SK-N-SH treated with all-trans-retinoic acid at 6 μM for 48 hours (cell line): ENCODE measurements at regions not wholly inside any gene's neighbourhood (a gene's known extent, or its start where the extent isn't known, plus 50 kb on each side); places are given as distances from the start of the nearest gene placed in this dataset.
"Not testable (repeated sequence)": the region's sequence is repeated elsewhere in the genome, so short reads cannot be mapped to it uniquely, and the experiment has no call there.

ENCODE experiments used
- ATAC-seq: fragments of 200-7000 bp; cut with Tn5 transposase; 3 replicates; pipeline ENCODE4 v1.9.1; 2020; ENCODE audit warnings: mild to moderate bottlenecking, moderate library complexity
- BACH2 ChIP-seq: fragments of 250-450 bp; sonication (Bioruptor Pico); IDR thresholded peaks from 2 replicates; pipeline ENCODE4 v1.9.0; 2021; ENCODE audit warnings: mild to moderate bottlenecking, borderline replicate concordance
- CSDC2 ChIP-seq: fragments of 250-450 bp; sonication (Bioruptor Pico); IDR thresholded peaks from 2 replicates; pipeline ENCODE4 v1.5.0; 2020; ENCODE audit warnings: mild to moderate bottlenecking, moderate library complexity
- ISL1 ChIP-seq: fragments of 250-450 bp; sonication (Bioruptor Pico); IDR thresholded peaks from 2 replicates; pipeline ENCODE4 v2.1.2; 2022; ENCODE audit warnings: mild to moderate bottlenecking, moderate library complexity
- OSR1 ChIP-seq: fragments of 250-450 bp; sonication (Bioruptor Pico); IDR thresholded peaks from 2 replicates; pipeline ENCODE4 v1.8.0; 2022; ENCODE audit warnings: moderate library complexity, mild to moderate bottlenecking, inconsistent platforms
- PATZ1 ChIP-seq: fragments of 250-450 bp; sonication (Bioruptor Pico); IDR thresholded peaks from 2 replicates; pipeline ENCODE4 v1.8.0; 2020; ENCODE audit warnings: mild to moderate bottlenecking, moderate library complexity, borderline replicate concordance
- POU6F1 ChIP-seq: fragments of 250-450 bp; sonication (Bioruptor Pico); IDR thresholded peaks from 2 replicates; pipeline ENCODE4 v1.8.0; 2021; ENCODE audit warnings: low read depth, mild to moderate bottlenecking, moderate library complexity, borderline replicate concordance
- PPARA ChIP-seq: fragments of 250-450 bp; sonication (Bioruptor Pico); IDR thresholded peaks from 2 replicates; pipeline ENCODE4 v1.5.0; 2020; ENCODE audit warnings: mild to moderate bottlenecking, borderline replicate concordance
- RARB ChIP-seq: fragments of 250-450 bp; sonication (Bioruptor Pico); IDR thresholded peaks from 2 replicates; pipeline ENCODE4 v1.8.0; 2021; ENCODE audit warnings: mild to moderate bottlenecking, moderate library complexity
- TCF4 ChIP-seq: fragments of 250-450 bp; sonication (Bioruptor Pico); IDR thresholded peaks from 2 replicates; pipeline ENCODE4 v1.8.0; 2021; ENCODE audit warnings: mild to moderate bottlenecking, moderate library complexity, borderline replicate concordance
- TOX ChIP-seq: fragments of 250-450 bp; sonication (Bioruptor Pico); IDR thresholded peaks from 2 replicates; pipeline ENCODE4 v1.8.0; 2021; ENCODE audit warnings: mild to moderate bottlenecking, moderate library complexity, borderline replicate concordance
- TSHZ2 ChIP-seq: fragments of 250-450 bp; sonication (Bioruptor Pico); IDR thresholded peaks from 2 replicates; pipeline ENCODE4 v1.5.0; 2020; ENCODE audit warnings: mild to moderate bottlenecking, moderate library complexity
- ZFP3 ChIP-seq: fragments of 250-450 bp; sonication (Bioruptor Pico); IDR thresholded peaks from 2 replicates; pipeline ENCODE4 v1.5.0; 2020; ENCODE audit warnings: mild to moderate bottlenecking, moderate library complexity
- ZFP30 ChIP-seq: fragments of 450-650 bp; formaldehyde crosslinking; IDR thresholded peaks from 2 replicates; pipeline ENCODE4 v1.5.0; 2022; ENCODE audit warnings: mild to moderate bottlenecking, moderate library complexity
- ZNF565 ChIP-seq: fragments of 450-650 bp; formaldehyde crosslinking; conservative IDR thresholded peaks from 2 replicates; pipeline ENCODE4 v1.5.0; 2020; ENCODE audit warnings: low read depth, mild to moderate bottlenecking, moderate library complexity
- ZNF70 ChIP-seq: fragments of 450-650 bp; formaldehyde crosslinking; IDR thresholded peaks from 2 replicates; pipeline ENCODE4 v1.5.0; 2020; ENCODE audit warnings: mild to moderate bottlenecking, moderate library complexity
- ZNF8 ChIP-seq: fragments of 450-650 bp; formaldehyde crosslinking; IDR thresholded peaks from 2 replicates; pipeline ENCODE4 v1.5.0; 2020; ENCODE audit warnings: mild to moderate bottlenecking, moderate library complexity
- TF ChIP-seq, protein P1 (sequence below): fragments of 250-450 bp; sonication (Bioruptor Pico); IDR thresholded peaks from 2 replicates; pipeline ENCODE4 v1.5.1; 2021; ENCODE audit warnings: mild to moderate bottlenecking, moderate library complexity
- TF ChIP-seq, protein P2 (sequence below): fragments of 250-450 bp; sonication (Bioruptor Pico); IDR thresholded peaks from 2 replicates; pipeline ENCODE4 v1.5.1; 2020; ENCODE audit warnings: low read depth, mild to moderate bottlenecking, moderate library complexity

DNA sequence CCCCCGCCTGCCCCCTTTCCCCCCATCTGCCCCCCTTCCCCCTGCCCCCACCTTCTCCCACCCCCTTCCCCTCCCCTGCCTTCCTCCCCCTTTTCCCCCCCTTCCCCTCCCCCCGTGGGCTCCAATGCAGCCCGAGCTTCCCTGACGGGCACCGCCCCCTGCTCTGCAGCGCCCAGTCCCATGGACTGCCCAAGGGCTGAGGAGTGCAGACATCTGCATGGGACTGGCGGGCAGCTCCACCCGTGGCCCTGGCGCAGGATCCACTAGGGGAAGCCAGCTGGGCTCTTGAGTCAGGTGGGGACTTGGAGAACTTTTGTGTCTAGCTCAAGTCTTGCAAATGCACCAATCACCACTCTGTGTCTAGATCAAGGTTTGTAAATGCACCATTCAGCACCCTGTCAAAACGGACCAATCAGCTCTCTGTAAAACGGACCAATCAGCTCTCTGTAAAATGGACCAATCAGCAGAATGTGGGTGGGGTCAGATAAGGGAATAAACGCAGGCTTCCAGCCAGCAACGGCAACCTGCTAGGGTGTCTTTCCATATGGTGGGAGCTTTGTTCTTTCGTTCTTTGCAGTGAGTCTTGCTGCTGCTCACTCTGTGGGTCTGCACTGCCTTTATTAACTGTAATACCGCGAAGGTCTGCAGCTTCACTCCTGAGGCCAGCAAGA, 300.5 kb upstream of the PABPC4L start (continued):
- TF ChIP-seq POU6F1 (CRISPR knock-in tag) (no peak), ZNF70 (CRISPR knock-in tag) (no peak), PATZ1 (no peak), RARB (CRISPR knock-in tag) (no peak), ZNF8 (CRISPR knock-in tag) (no peak), CSDC2 (CRISPR knock-in tag) (no peak), BACH2 (no peak), PPARA (no peak), ZFP3 (CRISPR knock-in tag) (no peak), OSR1 (CRISPR knock-in tag) (no peak)

- ATAC-seq: not testable (repeated sequence)
Measured at GRCh38 chr4:134501488-134501887, 299.9 kb upstream of the PABPC4L start.

DNA sequence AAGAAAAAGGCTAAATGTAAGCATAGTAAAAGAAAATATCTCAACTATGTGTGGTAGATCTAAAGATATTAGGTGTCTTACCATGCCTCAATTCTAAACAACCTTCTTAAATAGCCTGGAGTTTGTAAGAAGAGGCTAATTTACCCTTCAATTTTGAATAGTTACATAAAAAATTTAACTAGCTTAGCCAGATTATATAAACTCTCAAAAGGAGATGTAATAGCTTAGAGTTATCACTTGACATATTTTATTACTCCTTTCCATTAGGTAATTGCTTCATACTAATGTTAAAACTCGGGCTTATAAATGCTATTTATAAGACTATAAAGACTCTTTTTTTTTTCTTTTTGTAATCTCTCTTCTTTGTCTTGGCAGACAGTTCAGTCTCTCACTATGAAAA, 297.5 kb upstream of the PABPC4L start:
- no peak for ATAC-seq
- TF ChIP-seq ZFP30 (CRISPR knock-in tag): no peak
- TF ChIP-seq POU6F1 (CRISPR knock-in tag): no peak
- TF ChIP-seq TOX (CRISPR knock-in tag): no peak
- TF ChIP-seq, protein P1, sequence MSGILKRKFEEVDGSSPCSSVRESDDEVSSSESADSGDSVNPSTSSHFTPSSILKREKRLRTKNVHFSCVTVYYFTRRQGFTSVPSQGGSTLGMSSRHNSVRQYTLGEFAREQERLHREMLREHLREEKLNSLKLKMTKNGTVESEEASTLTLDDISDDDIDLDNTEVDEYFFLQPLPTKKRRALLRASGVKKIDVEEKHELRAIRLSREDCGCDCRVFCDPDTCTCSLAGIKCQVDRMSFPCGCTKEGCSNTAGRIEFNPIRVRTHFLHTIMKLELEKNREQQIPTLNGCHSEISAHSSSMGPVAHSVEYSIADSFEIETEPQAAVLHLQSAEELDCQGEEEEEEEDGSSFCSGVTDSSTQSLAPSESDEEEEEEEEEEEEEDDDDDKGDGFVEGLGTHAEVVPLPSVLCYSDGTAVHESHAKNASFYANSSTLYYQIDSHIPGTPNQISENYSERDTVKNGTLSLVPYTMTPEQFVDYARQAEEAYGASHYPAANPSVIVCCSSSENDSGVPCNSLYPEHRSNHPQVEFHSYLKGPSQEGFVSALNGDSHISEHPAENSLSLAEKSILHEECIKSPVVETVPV (CRISPR knock-in tag): no peak
- TF ChIP-seq RARB (CRISPR knock-in tag): no peak
- no peak for TF ChIP-seq TSHZ2 (CRISPR knock-in tag)
- TF ChIP-seq, protein P2, sequence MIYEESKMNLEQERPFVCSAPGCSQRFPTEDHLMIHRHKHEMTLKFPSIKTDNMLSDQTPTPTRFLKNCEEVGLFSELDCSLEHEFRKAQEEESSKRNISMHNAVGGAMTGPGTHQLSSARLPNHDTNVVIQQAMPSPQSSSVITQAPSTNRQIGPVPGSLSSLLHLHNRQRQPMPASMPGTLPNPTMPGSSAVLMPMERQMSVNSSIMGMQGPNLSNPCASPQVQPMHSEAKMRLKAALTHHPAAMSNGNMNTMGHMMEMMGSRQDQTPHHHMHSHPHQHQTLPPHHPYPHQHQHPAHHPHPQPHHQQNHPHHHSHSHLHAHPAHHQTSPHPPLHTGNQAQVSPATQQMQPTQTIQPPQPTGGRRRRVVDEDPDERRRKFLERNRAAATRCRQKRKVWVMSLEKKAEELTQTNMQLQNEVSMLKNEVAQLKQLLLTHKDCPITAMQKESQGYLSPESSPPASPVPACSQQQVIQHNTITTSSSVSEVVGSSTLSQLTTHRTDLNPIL (CRISPR knock-in tag): no peak
- TF ChIP-seq PPARA: no peak
- no peak for TF ChIP-seq BACH2
- TF ChIP-seq ZFP3 (CRISPR knock-in tag): no peak
- no peak for TF ChIP-seq TCF4 (CRISPR knock-in tag)
- TF ChIP-seq, all 23 proteins: peak for 0

DNA sequence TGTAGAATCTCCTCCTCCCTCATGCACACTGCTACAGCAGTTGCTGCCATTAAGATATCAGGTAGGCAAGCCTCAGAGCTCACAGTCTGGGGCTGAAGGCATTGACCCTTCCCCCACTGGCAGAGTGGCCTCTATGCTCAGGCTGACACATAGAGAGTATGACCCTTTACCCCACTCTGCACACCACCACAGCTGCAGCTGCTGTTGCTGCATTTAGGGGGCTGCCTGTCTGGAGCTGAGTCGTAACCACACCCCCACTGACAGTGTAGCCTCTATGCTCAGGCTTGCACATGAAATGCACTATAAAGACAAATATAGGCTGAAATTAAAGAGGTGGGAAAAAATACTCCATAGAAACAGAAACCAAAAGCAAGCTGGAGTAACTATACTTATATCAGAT, 289.3 kb upstream of the PABPC4L start:
- no peak for ATAC-seq
- no peak for TF ChIP-seq OSR1 (CRISPR knock-in tag)
- no peak for TF ChIP-seq RARB (CRISPR knock-in tag)
- TF ChIP-seq BACH2: no peak
- no peak for TF ChIP-seq ZNF565 (CRISPR knock-in tag)
- TF ChIP-seq ISL1 (CRISPR knock-in tag): no peak
- no peak for TF ChIP-seq PATZ1

DNA sequence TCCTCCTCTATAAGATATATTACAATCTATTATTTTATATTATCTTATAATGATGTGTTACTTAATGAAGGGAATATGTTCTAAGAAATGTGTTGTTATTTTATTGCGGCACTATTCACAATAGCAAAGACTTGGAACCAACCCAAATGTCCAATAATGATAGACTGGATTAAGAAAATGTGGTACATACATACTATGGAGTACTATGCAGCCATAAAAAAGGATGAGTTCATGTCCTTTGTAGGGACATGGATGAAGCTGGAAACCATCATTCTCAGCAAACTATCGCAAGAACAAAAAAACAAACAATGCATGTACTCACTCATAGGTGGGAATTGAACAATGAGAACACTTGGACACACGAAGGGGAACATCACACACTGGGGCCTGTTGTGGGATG, 281.9 kb upstream of the PABPC4L start:
- not testable (repeated sequence) for ATAC-seq
